NCI-H187 (cell line): ENCODE measurements at regions not wholly inside any gene's neighbourhood (a gene's known extent, or its start where the extent isn't known, plus 50 kb on each side); places are given as distances from the start of the nearest gene placed in this dataset.
"Not testable (repeated sequence)": the region's sequence is repeated elsewhere in the genome, so short reads cannot be mapped to it uniquely, and the experiment has no call there.

Experiments
- DNase-seq, 2 experiments: peaks; one replicate each; lab custom pipeline; 2025; lab: John Stamatoyannopoulos, UW

- no peak for DNase-seq
Measured at GRCh38 chr2:224174990-224175389, 135.9 kb upstream of the SERPINE2 start.

GRCh38 chr2:224174521-224174920, 135.4 kb upstream of the SERPINE2 start:
- DNase-seq, result no peak

- DNase-seq, result peak; percentile 26 to 64
Measured at GRCh38 chr2:224173933-224174332, 134.8 kb upstream of the SERPINE2 start.

GRCh38 chr2:224173210-224173609, 134.1 kb upstream of the SERPINE2 start:
- no peak for DNase-seq

- no peak for DNase-seq
Measured at GRCh38 chr2:224171226-224171625, 132.1 kb upstream of the SERPINE2 start.

GRCh38 chr2:224169847-224170246, 130.8 kb upstream of the SERPINE2 start:
- no peak for DNase-seq

GRCh38 chr2:224167781-224168180, 128.7 kb upstream of the SERPINE2 start:
- DNase-seq, result not testable (repeated sequence)

- DNase-seq, result no peak
Measured at GRCh38 chr2:224166654-224167053, 127.6 kb upstream of the SERPINE2 start.

- no peak for DNase-seq
Measured at GRCh38 chr2:224165901-224166319, 126.8 kb upstream of the SERPINE2 start.

GRCh38 chr2:224163566-224164307, 124.7 kb upstream of the SERPINE2 start:
- no peak for DNase-seq

- DNase-seq, result no peak
Measured at GRCh38 chr2:224162122-224162521, 123.0 kb upstream of the SERPINE2 start.

GRCh38 chr2:224161712-224162111, 122.6 kb upstream of the SERPINE2 start:
- no peak for DNase-seq

GRCh38 chr2:224160917-224161316, 121.8 kb upstream of the SERPINE2 start:
- no peak for DNase-seq

- DNase-seq, result no peak
Measured at GRCh38 chr2:224159345-224159928, 120.4 kb upstream of the SERPINE2 start.

GRCh38 chr2:224158831-224159230, 119.7 kb upstream of the SERPINE2 start:
- no peak for DNase-seq

- no peak for DNase-seq
Measured at GRCh38 chr2:224158061-224158460, 119.0 kb upstream of the SERPINE2 start.

GRCh38 chr2:224157655-224158054, 118.6 kb upstream of the SERPINE2 start:
- DNase-seq, result no peak

- DNase-seq, result no peak
Measured at GRCh38 chr2:224156436-224156835, 117.3 kb upstream of the SERPINE2 start.

- DNase-seq, result no peak
Measured at GRCh38 chr2:224155896-224156295, 116.8 kb upstream of the SERPINE2 start.

- no peak for DNase-seq
Measured at GRCh38 chr2:224155371-224155770, 116.3 kb upstream of the SERPINE2 start.

- no peak for DNase-seq
Measured at GRCh38 chr2:224151680-224152310, 112.7 kb upstream of the SERPINE2 start.

- DNase-seq, result no peak
Measured at GRCh38 chr2:224151161-224151560, 112.1 kb upstream of the SERPINE2 start.

- DNase-seq, result not testable (repeated sequence)
Measured at GRCh38 chr2:224148058-224148457, 109.0 kb upstream of the SERPINE2 start.
